ENCODE measurements at regions not wholly inside any gene's neighbourhood (a gene's known extent, or its start where the extent isn't known, plus 50 kb on each side); places are given as distances from the start of the nearest gene placed in this dataset.

- no peak overlapping the region for H3K4me3 ChIP-seq (replicated peaks in 1 of 3; ENCODE audit: insufficient read depth in 1 of 3, low read depth in 1 of 3, low read length in 3 of 3)
- FAIRE-seq (no peak), DNase-seq (ENCODE audit: low read depth, low spot score) (no peak)
- no peak overlapping the region for H3K4me2 ChIP-seq (ENCODE audit: insufficient read depth, low read length)
- no peaks in the 10 kb centered on the region for H3K9me1 ChIP-seq (replicated peaks; ENCODE audit: control insufficient read depth, extremely low read depth, insufficient read depth, low read length)
- no peak overlapping the region for H3K9ac ChIP-seq (replicated peaks; ENCODE audit: extremely low read depth, insufficient read depth, low read length)
- dilution Hi-C loops (cut with MboI; ENCODE audit: extremely low pct_ligation_motif_present, low sequenced_read_pairs) (no loop called here), intact Hi-C loops (cut with micrococcal nuclease) (no loop called here)
- CTCF ChIA-PET = interaction anchor here (0.6 to 1.2 kb wide), 2 partner anchors 33 to 58 kb away, joined by 3 read pairs; no protein-coding TSS in a partner anchor
- H3K4me1 ChIP-seq (ENCODE audit: control insufficient read depth, extremely low read depth, insufficient read depth, low read length) = no peaks in the 10 kb centered on the region
- H3K79me2 ChIP-seq (ENCODE audit: control insufficient read depth, insufficient read depth, low read length) = no peaks in the 10 kb centered on the region
- H3K27me3 ChIP-seq (ENCODE audit: control insufficient read depth in 2 of 2, insufficient read depth in 2 of 2, low read length in 2 of 2) = peaks cover 9 to 26% of the 10 kb centered on the region in 2 experiments
- H3K36me3 ChIP-seq (ENCODE audit: control insufficient read depth in 2 of 2, extremely low read depth in 1 of 2, insufficient read depth in 2 of 2, low read length in 2 of 2) = no peaks in the 10 kb centered on the region
- no TSS peak for BruUV-seq (replicated peaks)
- no peaks in the 10 kb centered on the region for H3K9me3 ChIP-seq (replicated peaks; ENCODE audit: control insufficient read depth, insufficient read depth, low read length)
- no peaks in the 10 kb centered on the region for H4K20me1 ChIP-seq (replicated peaks; ENCODE audit: control insufficient read depth, extremely low read depth, insufficient read depth, low read length)
- TF ChIP-seq MAX (IDR thresholded peaks at IDR 0.05; ENCODE audit: insufficient read depth, insufficient read length) = no peak
- no peak for TF ChIP-seq CTCF (IDR thresholded peaks at IDR 0.05; ENCODE audit: extremely low read depth in 1 of 2, insufficient read depth in 1 of 2, low read depth in 1 of 2, low read length in 2 of 2)
- no peak for TF ChIP-seq JUN (IDR thresholded peaks at IDR 0.05; ENCODE audit: borderline replicate concordance, insufficient read depth, insufficient read length, low read depth)
- TF ChIP-seq POLR2A (IDR thresholded peaks at IDR 0.05; ENCODE audit: low read depth, low read length) = no peak
- TF ChIP-seq GATA2 (IDR thresholded peaks at IDR 0.05; ENCODE audit: insufficient read depth, insufficient read length, low read depth, low read length) = no peak
- no peak for TF ChIP-seq EZH2 (IDR thresholded peaks at IDR 0.05; ENCODE audit: borderline replicate concordance, low read depth, low read length, severe bottlenecking)
- TF ChIP-seq FOS (IDR thresholded peaks at IDR 0.05; ENCODE audit: borderline replicate concordance, insufficient read depth, low read length) = no peak
- no peak for TF ChIP-seq MYC (IDR thresholded peaks at IDR 0.05; ENCODE audit: low read depth, low read length)
- TF ChIP-seq POLR2AphosphoS5 (IDR thresholded peaks at IDR 0.05; ENCODE audit: insufficient read depth, low read depth, low read length) = no peak
- no peak overlapping the region for H3K27ac ChIP-seq (ENCODE audit: insufficient read depth, low read depth, low read length)
- POLR2A ChIA-PET = no interaction called here
- no peak overlapping the region for H2AFZ ChIP-seq (ENCODE audit: low read depth, low read length)
Observed at GRCh38 chr20:1835186-1836035, 59.8 kb upstream of the SIRPA start.

Data from endothelial cell of umbilical vein (primary cell).